GM13977 (cell line): ENCODE measurements at regions not wholly inside any gene's neighbourhood (a gene's known extent, or its start where the extent isn't known, plus 50 kb on each side); places are given as distances from the start of the nearest gene placed in this dataset.

ENCODE experiments used
- DNase-seq: peaks from one replicate; pipeline ENCODE4 v3.0.0; 2012; ENCODE audit warnings: low spot score
- CTCF ChIP-seq: IDR thresholded peaks from 2 replicates; pipeline ENCODE4 v1.5.1; 2012; ENCODE audit warnings: mild to moderate bottlenecking, control low read depth; ENCODE audit not compliant: insufficient read depth; ENCODE audit errors: extremely low read depth, missing control alignments
- in situ Hi-C: fragments of 300-500 bp; cut with MboI; formaldehyde crosslinking; loops from one replicate; pipeline ENCODE4 v1.12.0; 2022; ENCODE audit warnings: low sequenced_read_pairs, low pct_unique_long_range_greater_than_20kb, mixed read lengths, inconsistent platforms; ENCODE audit not compliant: unreplicated experiment

GRCh38 chr2:12167525-12168317 is 421.3 kb downstream of the LPIN1 start:
- in situ Hi-C loops, result no loop called here
- peak; percentile 6 for TF ChIP-seq CTCF
- DNase-seq, result no peak

- in situ Hi-C loops, result no loop called here
- TF ChIP-seq CTCF, result no peak
- no peak for DNase-seq
These were observed 421.9 kb downstream of the LPIN1 start for GRCh38 chr2:12168354-12168753.

- DNase-seq, result no peak
- in situ Hi-C loops, result no loop called here
These were observed 422.5 kb downstream of the LPIN1 start for GRCh38 chr2:12168791-12169388.

GRCh38 chr2:12169721-12170120 is 423.3 kb downstream of the LPIN1 start:
- DNase-seq, result no peak
- in situ Hi-C loops, result no loop called here
- no peak for TF ChIP-seq CTCF

More at GRCh38 chr2:12168791-12169388, 422.5 kb downstream of the LPIN1 start:
- TF ChIP-seq CTCF, result no peak

GRCh38 chr2:12170121-12170520 is 423.7 kb downstream of the LPIN1 start:
- in situ Hi-C loops, result no loop called here
- TF ChIP-seq CTCF, result no peak
- no peak for DNase-seq

- TF ChIP-seq CTCF, result peak; percentile 11
- DNase-seq, result no peak
- in situ Hi-C loops, result no loop called here
These were observed 427.0 kb downstream of the LPIN1 start for GRCh38 chr2:12173271-12173942.
